ENCODE measurements at regions not wholly inside any gene's neighbourhood (a gene's known extent, or its start where the extent isn't known, plus 50 kb on each side); places are given as distances from the start of the nearest gene placed in this dataset.
A peak's percentile ranks its signal among the peaks of the same experiment; 100 is the strongest.
"Not testable (repeated sequence)": the region's sequence is repeated elsewhere in the genome, so short reads cannot be mapped to it uniquely, and the experiment has no call there.

DNA sequence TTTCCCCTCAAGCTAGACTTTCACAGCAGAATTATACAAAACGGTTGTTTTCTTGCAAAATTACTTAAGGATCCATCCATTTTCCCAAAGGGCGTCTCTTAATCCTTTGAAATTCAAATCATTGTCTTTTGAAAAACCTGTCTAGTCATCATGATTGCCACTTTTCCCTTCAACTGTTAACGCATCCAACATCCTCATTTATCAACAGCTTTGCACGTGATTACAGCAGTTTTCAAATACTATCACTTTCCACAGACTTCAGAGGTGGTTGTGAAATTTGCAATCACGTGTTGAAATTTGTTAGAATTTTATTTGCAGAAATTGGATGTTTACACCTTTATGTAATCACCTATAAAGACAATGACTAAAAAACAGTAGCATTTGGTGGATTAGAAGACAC is 304.4 kb upstream of the SLC39A10 start:
- DNase-seq (ENCODE audit: low spot score): no peak

DNA sequence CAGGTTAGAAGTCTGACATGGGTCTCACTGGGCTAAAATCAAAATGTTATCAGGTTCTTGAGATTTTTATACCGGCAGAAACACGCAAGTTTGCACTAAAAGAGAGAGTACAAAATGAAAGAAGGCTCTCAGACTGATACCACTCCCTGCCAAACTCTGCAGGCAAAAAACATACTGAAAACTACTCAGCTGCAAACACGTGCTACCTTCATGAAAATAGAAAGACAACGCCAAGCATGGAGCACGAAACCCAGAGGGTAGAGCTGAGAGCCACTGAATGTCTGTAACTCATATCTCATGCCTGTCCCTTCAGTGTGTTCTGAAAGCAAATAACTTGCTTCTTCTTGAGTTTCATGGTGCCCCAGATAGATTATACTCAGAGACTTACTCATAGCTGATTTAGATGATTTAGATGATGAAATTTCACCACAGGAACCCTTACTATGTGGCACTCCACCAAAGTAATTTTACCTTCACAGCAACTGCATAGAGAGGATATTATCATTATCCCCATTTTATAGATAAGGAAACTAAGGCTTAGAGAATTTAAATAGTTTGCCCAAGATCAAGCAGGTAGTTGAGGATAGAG is 313.0 kb upstream of the SLC39A10 start:
- DNase-seq (ENCODE audit: low spot score): no peak

DNA sequence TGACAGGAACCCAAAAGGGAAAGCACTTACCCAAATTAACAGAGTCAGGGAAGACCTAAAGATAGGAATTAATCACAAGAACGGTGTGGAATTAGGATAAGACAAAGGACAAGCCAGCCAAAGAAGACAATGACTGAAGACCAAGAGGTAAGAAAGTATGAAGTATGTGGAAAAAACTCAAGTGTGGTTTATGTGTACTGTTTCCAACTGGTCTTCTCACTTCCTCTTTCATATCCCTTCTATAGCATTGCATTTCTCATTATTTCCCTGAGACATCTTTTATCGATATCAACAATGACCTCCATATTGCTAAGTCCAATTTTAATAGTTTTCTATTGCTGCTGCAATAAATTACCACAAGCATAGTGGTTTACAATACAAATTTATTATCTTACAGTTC is 313.5 kb upstream of the SLC39A10 start:
- DNase-seq (ENCODE audit: low spot score): no peak

DNA sequence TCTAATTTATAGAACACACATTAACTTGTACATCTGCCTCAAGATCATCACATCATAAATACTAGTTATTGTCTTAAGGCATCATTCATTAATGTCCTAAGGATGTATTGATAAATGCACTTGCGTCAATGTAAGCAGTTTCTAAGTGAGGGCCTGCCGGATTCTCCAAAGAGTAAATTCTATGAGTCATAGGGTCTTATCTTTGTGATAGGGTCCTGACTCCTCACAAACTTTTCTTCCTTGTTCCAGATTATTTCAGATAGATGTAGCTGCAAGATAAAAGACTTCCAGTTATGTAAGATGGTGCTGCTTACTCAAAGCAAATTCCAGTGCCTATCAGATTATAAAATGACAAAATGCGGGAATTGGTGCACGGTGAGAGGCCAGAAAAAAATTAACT is 315.0 kb upstream of the SLC39A10 start:
- no peak for DNase-seq (ENCODE audit: low spot score)

DNA sequence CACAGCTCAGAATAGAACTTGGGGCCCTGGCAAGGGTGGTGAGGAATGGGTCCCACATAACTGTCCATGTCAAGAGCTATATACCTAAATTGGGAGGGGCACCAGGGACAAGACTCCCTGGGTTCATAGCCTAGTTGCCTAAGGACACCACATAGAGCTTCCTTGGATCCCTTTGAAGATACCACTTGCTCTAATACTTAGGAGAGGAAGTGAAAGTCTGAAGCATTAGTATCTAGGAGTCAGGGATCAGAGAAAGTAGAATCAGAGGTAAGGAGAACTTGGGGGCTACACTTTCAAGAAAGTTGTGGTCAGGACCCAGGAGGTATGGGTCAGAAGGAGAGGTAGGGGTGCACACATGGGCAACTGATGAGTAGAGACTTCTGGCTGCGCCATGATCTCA is 318.2 kb upstream of the SLC39A10 start:
- no peak for DNase-seq (ENCODE audit: low spot score)

DNA sequence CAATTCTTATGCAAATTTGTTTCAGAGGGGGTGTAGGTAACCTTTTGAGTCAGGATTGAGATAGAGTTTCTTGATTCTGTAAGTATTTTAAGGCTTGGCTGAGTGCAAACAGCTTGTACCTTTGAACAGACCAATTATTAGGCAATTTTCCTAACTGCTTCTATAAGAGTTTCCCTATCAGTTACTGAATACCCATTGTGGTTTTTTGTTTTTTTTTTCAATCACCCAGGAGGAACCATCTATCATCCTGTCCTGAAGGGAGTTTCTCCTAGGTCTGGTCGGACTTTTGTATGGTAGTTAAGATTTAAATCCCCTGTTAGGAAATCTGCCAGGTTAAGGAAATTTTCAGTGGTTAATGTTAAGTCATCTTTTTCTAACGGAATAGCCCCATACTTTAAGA is 319.4 kb upstream of the SLC39A10 start:
- no peak for DNase-seq (ENCODE audit: low spot score)

DNA sequence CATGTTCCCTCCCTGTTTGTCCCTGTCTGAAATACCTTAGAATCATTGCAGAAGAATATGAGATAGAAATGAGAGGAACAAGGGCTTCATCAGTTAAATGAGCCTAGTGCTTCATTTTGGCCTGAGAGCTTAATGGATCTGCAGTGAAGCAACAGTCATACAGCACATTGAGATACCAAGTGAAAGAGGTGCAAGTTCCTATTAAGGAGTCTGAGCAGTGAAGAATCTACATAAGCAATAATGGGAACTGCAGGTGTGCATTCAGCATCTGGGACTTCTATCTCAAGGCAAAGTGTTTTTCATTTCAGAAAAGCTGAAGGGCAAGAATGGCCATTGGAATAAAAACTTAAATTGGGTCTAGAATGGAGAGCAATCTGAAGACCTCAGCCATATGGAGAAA is 323.2 kb upstream of the SLC39A10 start:
- no peak for DNase-seq (ENCODE audit: low spot score)

DNA sequence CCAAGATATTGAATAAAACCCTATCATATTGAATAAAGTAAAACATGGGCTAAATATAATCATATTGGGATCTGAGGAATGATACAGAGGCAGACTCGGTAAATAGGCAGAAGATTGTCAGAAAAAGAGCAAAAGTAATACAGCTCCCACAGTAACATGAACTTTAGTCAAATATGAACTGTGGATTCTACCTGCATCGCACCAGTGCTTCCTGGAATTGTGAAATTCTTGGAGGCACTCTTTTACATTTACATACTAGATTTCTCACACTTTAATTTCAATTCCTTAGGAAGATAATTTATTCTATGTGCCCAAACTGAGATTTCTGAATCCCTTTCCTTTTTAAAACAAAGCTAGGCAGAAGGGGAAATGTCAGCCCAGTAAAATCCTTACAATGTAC is 325.1 kb upstream of the SLC39A10 start:
- DNase-seq (ENCODE audit: low spot score): no peak

DNA sequence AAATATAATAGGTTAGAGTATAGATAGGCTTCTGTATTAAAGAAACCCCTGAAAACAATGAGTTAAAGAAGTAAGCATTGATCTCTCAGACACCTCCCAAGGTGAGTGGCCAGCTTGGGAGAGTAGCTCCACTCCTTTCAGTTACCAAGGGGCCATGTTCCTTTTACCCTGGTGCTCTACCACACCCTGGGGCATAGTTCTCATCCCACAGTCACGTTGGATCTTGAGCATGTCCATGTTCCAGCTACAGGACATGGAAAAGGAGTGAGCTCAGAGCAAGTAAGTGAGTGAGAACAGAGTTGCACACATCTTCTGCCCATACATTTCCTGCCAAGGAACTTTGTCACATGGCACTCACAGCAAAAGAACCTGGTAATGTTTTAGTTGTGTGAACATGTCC is 325.9 kb upstream of the SLC39A10 start:
- DNase-seq (ENCODE audit: low spot score): peak; percentile 17

DNA sequence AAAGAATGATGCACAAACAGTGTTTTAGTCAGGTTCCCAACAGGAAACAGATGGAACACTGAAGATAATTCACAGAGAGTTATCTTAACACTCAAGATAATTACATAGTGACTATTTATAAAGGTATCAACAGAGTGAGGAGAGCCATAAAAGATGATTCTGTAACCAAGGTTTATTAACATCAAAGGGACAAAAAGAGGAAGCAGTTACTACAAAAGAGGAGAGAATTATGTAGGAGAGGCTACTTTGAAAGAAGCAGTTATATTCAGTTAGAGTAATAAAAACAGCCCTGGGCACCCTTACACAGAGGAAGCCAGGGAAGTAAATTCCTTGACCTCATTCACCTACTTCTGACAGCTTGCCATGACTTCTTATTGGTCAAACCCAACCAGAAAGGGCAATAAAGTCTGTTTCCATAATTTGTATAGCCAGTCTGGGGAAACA is 326.5 kb upstream of the SLC39A10 start:
- peak; percentile 90 for DNase-seq (ENCODE audit: low spot score)

DNA sequence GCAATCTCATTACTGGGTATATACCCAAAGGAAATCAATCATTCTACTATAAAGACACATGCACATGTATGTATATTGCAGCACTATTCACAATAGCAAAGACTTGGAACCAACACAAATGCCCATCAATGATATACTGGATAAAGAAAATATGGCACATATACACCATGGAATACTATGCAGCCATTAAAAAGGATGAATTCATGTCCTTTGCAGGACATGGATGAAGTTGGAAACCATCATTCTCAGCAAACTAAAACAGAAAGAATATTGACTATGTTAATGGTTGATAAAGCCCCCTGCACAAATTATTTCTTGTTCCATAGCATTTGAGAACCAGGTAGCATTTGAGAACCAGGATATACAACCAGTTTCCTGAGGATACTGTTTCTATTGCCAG is 327.2 kb upstream of the SLC39A10 start:
- DNase-seq (ENCODE audit: low spot score): not testable (repeated sequence)

DNA sequence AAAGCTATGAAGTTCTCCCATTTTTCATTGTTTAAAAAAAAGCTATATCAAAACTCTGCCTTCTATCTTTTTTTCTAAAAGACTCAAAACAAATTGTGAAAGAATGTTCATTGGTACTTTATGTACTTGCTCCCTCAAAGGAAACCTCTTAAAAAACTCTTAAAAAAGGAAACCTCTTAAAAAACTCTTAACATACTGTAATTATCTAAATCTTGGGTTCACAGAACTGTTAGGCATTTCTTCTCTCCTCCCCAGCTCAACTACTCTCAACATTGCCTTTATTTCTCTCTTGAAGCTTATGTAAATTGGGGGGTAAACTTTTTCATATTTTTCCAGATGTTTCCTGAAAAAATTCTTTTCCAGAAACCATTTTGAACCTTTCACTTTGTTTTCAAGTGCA is 330.5 kb upstream of the SLC39A10 start:
- no peak for DNase-seq (ENCODE audit: low spot score)

DNA sequence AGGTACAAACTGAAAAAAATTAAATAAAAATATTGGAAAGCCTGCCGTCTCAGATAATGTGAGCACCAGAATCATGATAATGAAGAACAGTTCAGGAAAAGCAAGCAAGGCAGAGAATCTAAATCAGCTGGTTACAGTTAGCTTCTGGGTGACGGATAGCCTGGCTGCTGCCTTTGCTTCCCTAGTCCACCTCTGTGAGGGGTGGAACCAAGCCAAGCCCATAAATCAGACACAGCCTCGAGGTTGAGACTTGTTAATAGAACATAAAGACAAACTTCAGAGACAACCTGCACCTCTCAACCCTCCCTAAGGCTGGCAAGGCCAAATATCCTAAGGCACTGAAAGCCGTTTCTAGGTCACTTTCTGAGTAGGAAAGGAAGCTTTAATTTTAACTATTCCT is 334.7 kb upstream of the SLC39A10 start:
- DNase-seq (ENCODE audit: low spot score): peak; percentile 38

DNA sequence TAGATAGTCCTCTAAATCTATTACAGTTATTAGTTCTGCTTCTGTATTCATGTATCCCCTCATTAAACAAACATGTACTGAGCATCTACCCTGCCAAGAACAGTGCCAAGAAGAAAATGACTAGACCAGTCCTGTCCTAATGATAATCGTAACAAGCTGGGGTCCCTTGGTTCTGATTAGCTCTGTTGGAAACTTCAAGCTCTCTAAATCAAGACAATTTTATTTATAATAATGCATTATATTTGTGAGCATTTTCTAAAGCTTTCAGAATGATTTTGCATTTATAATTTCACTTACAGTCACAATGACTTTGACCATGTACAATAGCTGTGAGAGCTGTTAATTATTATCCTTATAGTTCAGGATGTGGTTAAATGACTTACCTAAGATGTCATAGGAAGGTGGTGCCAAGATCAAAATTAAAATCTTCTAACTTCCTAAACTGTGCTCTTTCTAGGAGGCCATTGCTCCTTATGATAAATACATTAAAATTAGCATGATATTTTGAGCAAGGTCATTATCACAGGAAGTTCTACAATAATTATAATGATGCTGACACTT is 336.5 kb upstream of the SLC39A10 start:
- no peak for DNase-seq (ENCODE audit: low spot score)

DNA sequence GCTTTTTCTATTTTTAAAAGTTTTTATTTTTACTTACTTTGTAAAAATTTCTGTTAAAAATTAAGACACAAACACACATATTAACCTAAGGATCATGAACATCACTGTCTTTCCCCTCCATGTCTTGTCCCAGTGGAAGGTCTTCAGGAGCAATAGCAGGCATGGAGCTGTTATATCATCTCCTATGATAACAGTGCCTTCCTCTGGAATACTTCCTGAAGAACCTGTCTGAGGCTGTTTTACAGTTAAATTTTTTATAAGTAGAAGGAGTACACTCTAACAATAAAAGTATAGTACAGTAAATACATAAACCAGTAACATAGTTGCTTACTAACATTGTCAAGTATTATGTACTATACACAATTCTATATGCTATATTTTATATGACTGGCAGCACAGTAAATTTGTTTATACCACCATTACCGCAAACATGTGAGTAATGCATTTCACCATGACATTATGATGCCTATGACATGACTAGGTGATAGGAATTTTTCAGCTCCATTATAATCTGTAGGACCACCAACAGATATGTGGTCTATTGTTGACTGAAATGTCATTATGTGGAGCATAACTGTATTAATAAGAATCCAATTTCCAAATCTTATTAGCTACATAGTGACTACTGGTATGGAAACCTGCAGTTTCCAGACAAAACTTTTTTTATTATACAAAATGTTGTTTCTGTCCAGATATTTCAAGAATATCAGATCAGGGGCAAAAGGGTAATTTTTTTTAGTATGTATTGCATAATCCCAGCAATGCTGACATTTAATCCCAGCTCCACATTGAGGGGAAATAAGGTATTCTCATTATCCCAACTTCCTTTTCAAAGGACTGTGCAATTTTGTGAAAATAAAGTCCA is 337.2 kb upstream of the SLC39A10 start:
- peak; percentile 33 for DNase-seq (ENCODE audit: low spot score)

DNA sequence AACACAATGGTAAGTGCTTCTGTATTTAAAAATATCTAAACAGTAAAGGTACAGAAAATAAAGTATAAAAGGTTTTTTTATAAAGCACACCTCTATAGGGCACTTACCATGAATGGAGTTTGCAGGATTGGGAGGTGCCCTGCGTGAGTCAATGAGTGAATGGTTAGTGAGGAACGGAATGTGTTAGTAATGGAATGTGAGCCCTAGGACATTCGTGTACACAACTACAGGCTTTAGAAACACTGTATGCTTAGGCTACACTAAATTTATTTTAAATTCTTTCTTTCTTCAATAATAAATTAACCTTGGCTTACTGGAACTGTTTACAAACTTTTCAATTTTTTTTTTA is 337.9 kb upstream of the SLC39A10 start:
- peak; percentile 56 for DNase-seq (ENCODE audit: low spot score)

DNA sequence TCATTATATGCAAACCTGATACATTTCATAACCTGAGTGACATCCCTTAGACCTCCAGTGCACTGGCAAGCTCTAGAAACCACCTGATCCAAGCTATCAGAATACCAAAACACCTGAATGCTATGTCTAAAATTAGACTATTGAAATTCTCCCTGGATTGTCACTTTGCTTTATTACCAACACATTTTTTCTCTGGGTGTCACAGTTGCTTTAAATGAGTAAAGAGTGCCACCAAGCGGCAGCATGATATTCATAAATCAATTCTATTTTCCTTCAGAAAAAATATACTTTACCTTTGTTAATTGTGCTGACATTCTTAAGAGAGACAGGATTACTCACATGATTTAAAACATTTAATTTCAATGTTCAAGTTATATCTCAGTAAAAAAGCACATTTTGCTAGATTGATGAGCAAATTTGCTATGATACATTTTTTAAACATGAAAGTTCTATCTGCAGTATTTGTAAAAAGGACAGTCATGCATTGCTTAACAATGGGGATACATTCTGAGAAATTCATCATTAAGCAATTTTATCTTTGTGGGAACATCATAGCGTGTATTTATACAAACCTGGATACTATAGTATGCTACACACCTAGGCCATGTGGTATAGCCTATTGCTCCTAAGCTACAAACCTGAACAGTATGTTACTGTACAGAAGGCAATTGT is 338.4 kb upstream of the SLC39A10 start:
- DNase-seq (ENCODE audit: low spot score): peak; percentile 64

DNA sequence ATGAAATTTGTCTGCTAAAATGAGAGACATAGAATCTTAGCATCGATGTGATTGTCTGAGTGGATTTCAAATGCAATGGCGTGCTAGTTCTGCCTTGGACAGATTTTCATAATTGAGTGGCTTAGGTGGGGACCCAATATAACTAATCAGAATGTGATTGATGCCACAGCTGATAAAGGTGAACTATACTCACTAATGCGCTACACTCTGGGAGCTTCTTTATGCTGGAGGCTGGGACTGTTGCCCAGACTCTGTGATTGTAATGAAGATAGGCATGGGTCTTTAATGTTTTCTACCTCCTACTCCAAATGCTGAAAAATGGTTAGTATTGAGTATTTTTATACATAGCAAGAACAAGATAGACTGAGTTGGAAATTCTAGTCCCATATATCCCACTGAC is 339.5 kb upstream of the SLC39A10 start:
- no peak for DNase-seq (ENCODE audit: low spot score)

DNA sequence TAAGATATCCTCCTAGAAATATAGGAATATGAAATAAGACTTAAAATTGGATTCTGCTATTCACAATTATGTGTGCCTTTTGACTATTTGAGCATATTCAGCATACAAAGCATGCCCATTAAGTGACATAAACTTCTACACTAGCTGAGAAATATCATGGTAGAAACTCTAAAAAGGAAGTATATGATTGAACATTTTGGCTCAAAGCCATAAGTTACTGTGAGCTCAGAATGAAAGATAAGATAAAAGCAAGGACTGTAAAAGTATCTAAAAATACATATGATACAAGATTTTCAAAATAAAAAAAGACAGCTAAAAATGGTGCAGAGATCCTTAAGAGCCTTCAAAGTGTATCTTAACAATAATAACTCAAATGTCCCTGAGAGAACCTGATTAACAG is 340.5 kb upstream of the SLC39A10 start:
- DNase-seq (ENCODE audit: low spot score): no peak

DNA sequence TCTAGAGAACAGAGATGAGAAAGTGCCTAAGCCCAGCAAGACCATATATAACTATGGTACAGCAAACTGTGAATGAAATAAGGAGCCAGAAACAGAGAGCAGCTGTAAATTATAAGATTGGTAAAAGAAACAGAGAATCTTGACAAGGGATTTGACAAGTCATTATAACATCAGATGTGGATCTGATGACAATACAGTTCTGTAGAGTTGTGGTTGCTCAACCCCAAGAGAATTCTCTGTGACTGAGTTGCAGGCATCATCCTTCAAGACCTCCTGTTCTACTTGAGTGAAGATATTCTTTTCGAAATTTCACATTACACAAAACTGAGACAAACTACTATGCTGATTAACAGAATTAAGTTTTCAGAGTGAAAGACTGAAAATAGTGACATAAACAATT is 343.1 kb upstream of the SLC39A10 start:
- DNase-seq (ENCODE audit: low spot score): no peak

DNA sequence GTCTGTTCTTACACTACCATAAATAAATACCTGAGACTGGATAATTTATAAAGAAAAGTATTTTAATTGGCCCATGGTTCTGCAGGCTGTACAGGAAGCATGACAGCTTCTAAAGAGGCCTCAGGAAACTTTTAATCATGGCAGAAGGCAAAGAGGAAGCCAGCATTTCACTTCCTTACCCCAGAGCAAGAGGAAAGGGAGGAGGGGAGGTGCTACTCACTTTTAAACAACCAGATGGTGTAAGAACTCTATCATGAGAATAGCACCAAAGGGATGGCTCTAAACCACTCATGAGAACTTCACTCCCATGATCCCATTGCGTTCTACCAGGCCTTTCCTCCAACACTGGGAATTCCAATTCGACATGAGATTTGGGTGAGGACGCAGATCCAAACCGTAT is 344.4 kb upstream of the SLC39A10 start:
- DNase-seq (ENCODE audit: low spot score): no peak

DNA sequence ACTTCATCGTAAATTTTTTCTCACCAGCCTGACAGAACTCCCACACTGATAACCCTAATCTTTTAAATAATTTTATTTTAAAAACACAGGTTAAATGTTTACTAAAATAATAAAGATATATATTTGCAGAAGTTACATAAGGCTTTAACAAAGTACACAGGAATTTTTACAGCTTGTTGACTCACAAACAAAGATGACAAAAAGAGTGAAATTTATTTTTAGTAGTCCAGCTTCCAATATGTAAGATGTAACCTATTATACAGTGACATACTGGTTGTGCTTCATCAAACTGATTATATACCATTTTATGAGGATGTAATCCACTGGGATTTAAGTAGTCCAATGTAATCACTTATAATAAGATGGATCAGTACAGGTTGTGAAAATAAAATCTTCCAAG is 348.9 kb upstream of the SLC39A10 start:
- no peak for DNase-seq (ENCODE audit: low spot score)

DNA sequence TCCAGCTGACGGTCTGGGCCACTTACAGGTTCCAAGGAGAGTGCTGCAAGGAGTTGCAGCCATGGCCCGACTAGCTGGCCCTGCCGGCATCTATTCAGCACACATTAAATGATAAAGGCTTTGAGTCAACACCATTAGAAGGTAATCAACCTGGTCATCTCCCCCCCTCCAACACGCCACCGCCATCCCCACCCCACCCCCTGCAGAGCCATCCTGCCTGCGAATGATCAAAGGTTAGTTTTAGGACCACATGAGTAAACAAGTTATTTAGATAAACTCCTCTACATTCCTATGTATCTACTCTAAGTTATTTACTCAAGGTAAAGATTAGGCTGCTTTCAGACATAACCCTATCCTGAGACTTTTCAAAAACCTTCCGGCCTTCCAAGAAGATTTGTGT is 349.3 kb upstream of the SLC39A10 start:
- no peak for DNase-seq (ENCODE audit: low spot score)

All from SW480 (cell line).